ENCODE measurements at regions not wholly inside any gene's neighbourhood (a gene's known extent, or its start where the extent isn't known, plus 50 kb on each side); places are given as distances from the start of the nearest gene placed in this dataset.

GRCh38 chr16:22628994-22629393 is 118.3 kb downstream of the NPIPB5 start:
- H3K4me3 Mint-ChIP-seq = no peak overlapping the region
- DNase-seq = no peak
- H3K27me3 Mint-ChIP-seq = peaks cover 2% of the 10 kb centered on the region
- POLR2A ChIA-PET = no interaction called here
- H3K9me3 Mint-ChIP-seq = no peaks in the 10 kb centered on the region
- no peaks in the 10 kb centered on the region for H3K4me1 Mint-ChIP-seq (ENCODE audit: low read depth)
- no peak overlapping the region for H3K27ac Mint-ChIP-seq
- CTCF ChIA-PET = no interaction called here
- ATAC-seq = no peak
- intact Hi-C loops (cut with micrococcal nuclease) = no loop called here
- H3K36me3 Mint-ChIP-seq (ENCODE audit: low read depth) = no peaks in the 10 kb centered on the region
- no peak for TF ChIP-seq CTCF (IDR thresholded peaks at IDR 0.05)

- Mint-ChIP-seq H3K9me3 (no peaks in the 10 kb centered on the region), H3K36me3 (ENCODE audit: low read depth) (no peaks in the 10 kb centered on the region), H3K4me1 (ENCODE audit: low read depth) (no peaks in the 10 kb centered on the region), H3K27me3 (peaks cover 5% of the 10 kb centered on the region), H3K4me3 (no peak overlapping the region), H3K27ac (no peak overlapping the region)
- intact Hi-C loops (cut with micrococcal nuclease) = no loop called here
- DNase-seq (no peak), ATAC-seq (no peak)
- POLR2A ChIA-PET = no interaction called here
- TF ChIP-seq CTCF (IDR thresholded peaks at IDR 0.05) = no peak
- CTCF ChIA-PET = interaction anchor here (0.8 kb wide), 1 partner anchor 85 kb away, joined by 3 read pairs; no protein-coding TSS in a partner anchor
These were observed 119.6 kb downstream of the NPIPB5 start for GRCh38 chr16:22630242-22630641.

GRCh38 chr16:22631264-22631663 is 120.6 kb downstream of the NPIPB5 start:
- ATAC-seq (no peak), DNase-seq (no peak)
- ChIA-PET CTCF (no interaction called here), POLR2A (no interaction called here)
- intact Hi-C loops (cut with micrococcal nuclease) = no loop called here
- H3K4me3 Mint-ChIP-seq = no peak overlapping the region
- no peaks in the 10 kb centered on the region for H3K9me3 Mint-ChIP-seq
- H3K27ac Mint-ChIP-seq = no peak overlapping the region
- no peak for TF ChIP-seq CTCF (IDR thresholded peaks at IDR 0.05)
- H3K4me1 Mint-ChIP-seq (ENCODE audit: low read depth) = no peaks in the 10 kb centered on the region
- peaks cover 8% of the 10 kb centered on the region for H3K27me3 Mint-ChIP-seq
- no peaks in the 10 kb centered on the region for H3K36me3 Mint-ChIP-seq (ENCODE audit: low read depth)

- no peak overlapping the region for H3K27ac Mint-ChIP-seq
- H3K4me1 Mint-ChIP-seq (ENCODE audit: low read depth) = no peaks in the 10 kb centered on the region
- CTCF ChIA-PET = interaction anchor here (1.1 kb wide), 1 partner anchor 12 kb away, joined by 3 read pairs; no protein-coding TSS in a partner anchor
- no peak for TF ChIP-seq CTCF (IDR thresholded peaks at IDR 0.05)
- H3K4me3 Mint-ChIP-seq = no peak overlapping the region
- peaks cover 8% of the 10 kb centered on the region for H3K27me3 Mint-ChIP-seq
- H3K9me3 Mint-ChIP-seq = no peaks in the 10 kb centered on the region
- H3K36me3 Mint-ChIP-seq (ENCODE audit: low read depth) = no peaks in the 10 kb centered on the region
- no peak for ATAC-seq
- intact Hi-C loops (cut with micrococcal nuclease) = no loop called here
- POLR2A ChIA-PET = no interaction called here
- no peak for DNase-seq
These were observed 121.9 kb downstream of the NPIPB5 start for GRCh38 chr16:22632606-22633005.

- Mint-ChIP-seq H3K9me3 (no peaks in the 10 kb centered on the region), H3K36me3 (ENCODE audit: low read depth) (no peaks in the 10 kb centered on the region), H3K4me1 (ENCODE audit: low read depth) (no peaks in the 10 kb centered on the region), H3K4me3 (no peak overlapping the region), H3K27me3 (peaks cover 8% of the 10 kb centered on the region), H3K27ac (no peak overlapping the region)
- DNase-seq (no peak), ATAC-seq (no peak)
- intact Hi-C loops (cut with micrococcal nuclease) = no loop called here
- no peak for TF ChIP-seq CTCF (IDR thresholded peaks at IDR 0.05)
- ChIA-PET CTCF (interaction anchor here (1.1 kb wide), 1 partner anchor 11 kb away, joined by 3 read pairs; no protein-coding TSS in a partner anchor), POLR2A (no interaction called here)
These were observed 122.6 kb downstream of the NPIPB5 start for GRCh38 chr16:22633280-22633679.

Data from activated CD8-positive, alpha-beta T cell treated with anti-CD3 and anti-CD28 coated beads for 36 hours (primary cell).